K562 (cell line): ENCODE measurements at regions not wholly inside any gene's neighbourhood (a gene's known extent, or its start where the extent isn't known, plus 50 kb on each side); places are given as distances from the start of the nearest gene placed in this dataset.

Experiments
- ATAC-seq: fragments of 200-7000 bp; cut with Tn5 transposase; 3 replicates; pipeline ENCODE4 v1.9.1; 2020; ENCODE audit warnings: moderate library complexity
- BruUV-seq: library from RNA; stranded (reverse); fragments of 400-500 nt; replicated peaks from 2 replicates; lab custom pipeline; 2021; lab: Mats Ljungman, UMichigan
- CTCF ChIA-PET: fragments of 300-600 bp; formaldehyde crosslinking; extraction: SDS; loops from one replicate; lab custom pipeline; 2021; ENCODE audit warnings: low intra/inter-chr PET ratio; lab: Yijun Ruan, JAX
- POLR2A ChIA-PET: fragments of 300-600, 350-650 bp; sonication (Branson Sonifier 250); formaldehyde crosslinking; extraction: SDS; loops from one replicate; lab custom pipeline; 2021; ENCODE audit warnings: antibody characterized with exemption, inconsistent platforms; lab: Yijun Ruan, JAX
- DNase-seq, 4 experiments: peaks; one replicate each; pipeline versions ENCODE4 v3.0.0 to v3.0.0-alpha.2; 2011 to 2018; ENCODE audit warnings: low spot score in 3 of 4, mixed read lengths in 3 of 4; ENCODE audit errors: extremely low read depth in 1 of 4
- FAIRE-seq: peaks from 2 replicates; lab custom pipeline; 2011; peaks lifted over from hg19 to GRCh38; lab: Jason Lieb, UNC
- H2AFZ ChIP-seq: 2 replicates; pipeline ENCODE4 v1.6.0; 2011; ENCODE audit warnings: low read depth, low read length, control low read depth, inconsistent platforms
- H3K27ac ChIP-seq: fragments of 200-600 bp; 3 replicates; pipeline ENCODE4 v1.8.0; 2011; ENCODE audit warnings: low read depth, mild to moderate bottlenecking, control low read depth, inconsistent platforms, low read length, moderate library complexity, mixed read lengths; ENCODE audit errors: extremely low read depth
- H3K27me3 ChIP-seq, 2 experiments: fragments of 300-600 bp in 1 of 2; 2 replicates in 1 of 2; 3 replicates in 1 of 2; pipeline versions ENCODE4 v1.6.0 to v1.8.0; 2011; ENCODE audit warnings: inconsistent platforms in 2 of 2, low read length in 2 of 2, mild to moderate bottlenecking in 1 of 2, mixed read lengths in 1 of 2, moderate library complexity in 1 of 2; ENCODE audit not compliant: control insufficient read depth in 2 of 2, insufficient read depth in 2 of 2
- H3K36me3 ChIP-seq: fragments of 300-600 bp; 3 replicates; pipeline ENCODE4 v1.8.0; 2011; ENCODE audit warnings: mild to moderate bottlenecking, low read length, inconsistent platforms; ENCODE audit not compliant: control insufficient read depth, insufficient read depth
- H3K4me1 ChIP-seq, 2 experiments: fragments of 200-600 bp in 1 of 2; replicated peaks in 1 of 2; 2 replicates in 1 of 2; 3 replicates in 1 of 2; pipeline versions ENCODE4 v1.5.1 to v1.8.0; 2011; ENCODE audit warnings: inconsistent platforms in 2 of 2, low read length in 2 of 2, mild to moderate bottlenecking in 1 of 2, mixed read lengths in 1 of 2, moderate library complexity in 1 of 2; ENCODE audit not compliant: control insufficient read depth in 2 of 2, insufficient read depth in 2 of 2
- H3K4me2 ChIP-seq: 2 replicates; pipeline ENCODE4 v1.6.1; 2011; ENCODE audit warnings: low read length, control low read depth, inconsistent platforms, mixed read lengths; ENCODE audit not compliant: insufficient read depth
- H3K4me3 ChIP-seq: fragments of 200-600 bp; sonication (generic), shearing (Covaris generic); 2 replicates; pipeline ENCODE4 v1.5.1; 2016; ENCODE audit warnings: control low read depth, inconsistent platforms
- H3K79me2 ChIP-seq: fragments of 200-600 bp; 3 replicates; pipeline ENCODE4 v1.8.0; 2011; ENCODE audit warnings: low read length, inconsistent platforms; ENCODE audit not compliant: control insufficient read depth, insufficient read depth
- H3K9ac ChIP-seq, 2 experiments: 2 replicates each; pipeline versions ENCODE4 v1.6.0 to v1.6.1; 2011; ENCODE audit warnings: low read depth in 2 of 2, low read length in 2 of 2, control low read depth in 1 of 2, inconsistent platforms in 1 of 2, mild to moderate bottlenecking in 1 of 2, mixed read lengths in 1 of 2; ENCODE audit not compliant: insufficient read depth in 1 of 2
- H3K9me1 ChIP-seq: one replicate; pipeline ENCODE4 v1.6.0; 2011; ENCODE audit warnings: inconsistent platforms, mild to moderate bottlenecking, low read length, moderate library complexity; ENCODE audit not compliant: control insufficient read depth, insufficient read depth
- H3K9me3 ChIP-seq: replicated peaks from 2 replicates; pipeline ENCODE4 v1.5.1; 2011; ENCODE audit warnings: low read depth, low read length, inconsistent platforms; ENCODE audit not compliant: control insufficient read depth, insufficient read depth
- H4K20me1 ChIP-seq: replicated peaks from 2 replicates; pipeline ENCODE4 v1.6.1; 2011; ENCODE audit warnings: low read length, inconsistent platforms, mixed read lengths; ENCODE audit not compliant: control insufficient read depth, insufficient read depth
- CHD1 ChIP-seq: fragments of 200-600 bp; sonication (generic); IDR thresholded peaks from one replicate; pipeline ENCODE4 v1.6.1; 2012; ENCODE audit warnings: mild to moderate bottlenecking, moderate library complexity, low read length, inconsistent platforms
- CTCF ChIP-seq, 3 experiments: IDR thresholded peaks in 2 of 3; conservative IDR thresholded peaks in 1 of 3; 2 replicates each; pipeline ENCODE4 v1.5.1; 2011 to 2012; ENCODE audit warnings: low read length in 3 of 3, mild to moderate bottlenecking in 3 of 3, control low read depth in 2 of 3, improper control_type of control experiment in 1 of 3, inconsistent platforms in 1 of 3, low read depth in 1 of 3, mixed read lengths in 1 of 3, moderate library complexity in 1 of 3; ENCODE audit not compliant: insufficient read depth in 2 of 3
- EP400 ChIP-seq: fragments of 450-650 bp; IDR thresholded peaks from 2 replicates; pipeline ENCODE4 v1.6.1; 2017; ENCODE audit warnings: antibody characterized with exemption, mild to moderate bottlenecking, moderate library complexity
- HDGF ChIP-seq: fragments of 450-650 bp; IDR thresholded peaks from 2 replicates; pipeline ENCODE4 v1.6.1; 2016
- KDM1A ChIP-seq, 2 experiments: fragments of 450-650 bp; IDR thresholded peaks; 2 replicates each; pipeline ENCODE4 v1.6.1; 2016; ENCODE audit warnings: mild to moderate bottlenecking in 2 of 2
- KLF16 ChIP-seq: IDR thresholded peaks from 2 replicates; pipeline ENCODE4 v1.6.1; 2016; ENCODE audit warnings: antibody characterized with exemption
- MEF2A ChIP-seq: IDR thresholded peaks from 2 replicates; pipeline ENCODE4 v1.6.1; 2011; ENCODE audit warnings: low read depth, mild to moderate bottlenecking, low read length, moderate library complexity; ENCODE audit not compliant: control insufficient read depth
- RHOXF2B ChIP-seq: fragments of 250-450 bp; sonication (Bioruptor Pico); conservative IDR thresholded peaks from 2 replicates; pipeline ENCODE4 v1.5.1; 2021
- SMAD4 ChIP-seq: fragments of 250-450 bp; sonication (Bioruptor Pico); conservative IDR thresholded peaks from 2 replicates; pipeline ENCODE4 v1.8.0; 2021; ENCODE audit warnings: inconsistent platforms, mild to moderate bottlenecking, moderate library complexity
- SRSF9 ChIP-seq: fragments of 200-400 bp; formaldehyde crosslinking; IDR thresholded peaks from 2 replicates; pipeline ENCODE4 v1.6.1; 2017; ENCODE audit warnings: low read depth, low read length, borderline replicate concordance
- ZNF197 ChIP-seq: fragments of 200-800 bp; sonication (Bioruptor generic); IDR thresholded peaks from 2 replicates; pipeline ENCODE4 v1.6.1; 2016; ENCODE audit warnings: low read depth, missing genetic modification characterization, missing compliant biosample characterization
- WGBS: fragments of 100-300 bp; shearing (Covaris generic); methylation state at CpG from one replicate; pipeline ENCODE4 v1.1.6; 2016; ENCODE audit warnings: low coverage, mixed read lengths; ENCODE audit not compliant: insufficient coverage; ENCODE audit errors: missing lambda C conversion rate; 5-methylcytosine and 5-hydroxymethylcytosine counted together
- in situ Hi-C: fragments of 300-500 bp; cut with MboI; formaldehyde crosslinking; loops from 4 replicates; pipeline ENCODE4 v1.15.0; 2018; ENCODE audit warnings: inconsistent platforms, mixed read lengths
- intact Hi-C: fragments of 100-400 bp; cut with micrococcal nuclease; formaldehyde crosslinking; loops from 2 replicates; pipeline ENCODE4 v1.14.2; 2022
- TF ChIP-seq, protein P1 (sequence below): sonication (generic); formaldehyde crosslinking; IDR thresholded peaks from 2 replicates; pipeline ENCODE4 v1.8.0; 2022; ENCODE audit warnings: missing genetic modification reagents, mild to moderate bottlenecking, moderate library complexity, borderline replicate concordance
- TF ChIP-seq, protein P2 (sequence below): fragments of 450-650 bp; IDR thresholded peaks from 2 replicates; pipeline ENCODE4 v1.6.1; 2014; ENCODE audit warnings: low read depth, mild to moderate bottlenecking, moderate library complexity, borderline replicate concordance

GRCh38 chr3:193861012-193861411 is 268.0 kb downstream of the OPA1 start (continued):
- TF ChIP-seq, protein P1, sequence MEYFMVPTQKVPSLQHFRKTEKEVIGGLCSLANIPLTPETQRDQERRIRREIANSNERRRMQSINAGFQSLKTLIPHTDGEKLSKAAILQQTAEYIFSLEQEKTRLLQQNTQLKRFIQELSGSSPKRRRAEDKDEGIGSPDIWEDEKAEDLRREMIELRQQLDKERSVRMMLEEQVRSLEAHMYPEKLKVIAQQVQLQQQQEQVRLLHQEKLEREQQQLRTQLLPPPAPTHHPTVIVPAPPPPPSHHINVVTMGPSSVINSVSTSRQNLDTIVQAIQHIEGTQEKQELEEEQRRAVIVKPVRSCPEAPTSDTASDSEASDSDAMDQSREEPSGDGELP, result no peak
- no peak for TF ChIP-seq SRSF9

DNA sequence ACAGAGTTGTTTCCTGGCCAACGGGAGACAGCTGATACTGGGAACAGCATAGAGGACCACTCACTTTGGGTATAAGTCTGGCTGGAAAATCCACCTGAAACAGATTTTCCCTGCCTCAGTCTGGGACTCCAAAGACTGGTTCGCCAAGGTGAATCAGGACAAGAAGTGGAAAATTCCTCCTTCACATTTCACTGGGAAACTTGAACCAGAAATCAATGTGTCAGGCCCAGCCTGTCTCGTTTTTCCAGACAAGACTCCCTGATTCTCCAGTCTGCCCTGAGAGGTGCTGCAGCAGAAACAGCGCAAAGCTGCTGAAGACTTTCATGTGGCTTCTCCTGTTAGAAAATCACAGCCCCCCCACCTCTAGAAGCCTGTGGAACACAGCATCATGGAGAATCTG is 269.8 kb downstream of the OPA1 start:
- no peak for FAIRE-seq
- intact Hi-C loops, result no loop called here

More for the DNA sequence above, 269.8 kb downstream of the OPA1 start:
- WGBS, result 58% methylated on average over 4 of the region's 4 CpGs
- no peak for DNase-seq
- Histone ChIP-seq H3K36me3 (no peaks in the 10 kb centered on the region), H3K4me2 (no peak overlapping the region), H3K27me3 (no peaks in the 10 kb centered on the region), H3K4me3 (no peak overlapping the region), H3K9me3 (no peaks in the 10 kb centered on the region), H3K79me2 (no peaks in the 10 kb centered on the region), H3K27ac (no peak overlapping the region), H3K9ac (no peak overlapping the region), H3K4me1 (peaks cover 5 to 39% of the 10 kb centered on the region in 2 experiments; a peak in 4 of 5 replicates)
- no TSS peak for BruUV-seq
- CTCF ChIA-PET, result no interaction called here
- TF ChIP-seq SMAD4 (CRISPR knock-in tag) (no peak), KDM1A (IDR thresholded peaks at IDR 0.05) (no peak), EP400 (no peak), RHOXF2B (CRISPR knock-in tag) (no peak), CHD1 (no peak), HDGF (no peak), MEF2A (no peak), ZNF197 (CRISPR knock-in tag) (no peak), KLF16 (no peak), CTCF (IDR thresholded peaks at IDR 0.05 in 2 of 3, conservative IDR thresholded peaks at IDR 0.05 in 1 of 3; ENCODE audit: insufficient read depth in 2 of 3, low read depth in 1 of 3, low read length in 3 of 3) (no peak)
- TF ChIP-seq, protein P2, sequence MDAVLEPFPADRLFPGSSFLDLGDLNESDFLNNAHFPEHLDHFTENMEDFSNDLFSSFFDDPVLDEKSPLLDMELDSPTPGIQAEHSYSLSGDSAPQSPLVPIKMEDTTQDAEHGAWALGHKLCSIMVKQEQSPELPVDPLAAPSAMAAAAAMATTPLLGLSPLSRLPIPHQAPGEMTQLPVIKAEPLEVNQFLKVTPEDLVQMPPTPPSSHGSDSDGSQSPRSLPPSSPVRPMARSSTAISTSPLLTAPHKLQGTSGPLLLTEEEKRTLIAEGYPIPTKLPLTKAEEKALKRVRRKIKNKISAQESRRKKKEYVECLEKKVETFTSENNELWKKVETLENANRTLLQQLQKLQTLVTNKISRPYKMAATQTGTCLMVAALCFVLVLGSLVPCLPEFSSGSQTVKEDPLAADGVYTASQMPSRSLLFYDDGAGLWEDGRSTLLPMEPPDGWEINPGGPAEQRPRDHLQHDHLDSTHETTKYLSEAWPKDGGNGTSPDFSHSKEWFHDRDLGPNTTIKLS, result no peak
- TF ChIP-seq, all 486 proteins: peak for 0
- H3K9me1 ChIP-seq, result no peaks in the 10 kb centered on the region
- in situ Hi-C loops, result no loop called here
- ATAC-seq, result no peak
- POLR2A ChIA-PET, result interaction anchor here (1.7 kb wide), 1 partner anchor 16 kb away, joined by 4 read pairs; no protein-coding TSS in a partner anchor
- H4K20me1 ChIP-seq, result no peaks in the 10 kb centered on the region
- H2AFZ ChIP-seq, result no peak overlapping the region
